Glutamatergic neuron (in vitro differentiated cells): ENCODE measurements at regions not wholly inside any gene's neighbourhood (a gene's known extent, or its start where the extent isn't known, plus 50 kb on each side); places are given as distances from the start of the nearest gene placed in this dataset.

Experiments
- DNase-seq: peaks from one replicate; pipeline ENCODE4 v3.0.0; 2022
- H3K27ac Mint-ChIP-seq: one replicate; pipeline ENCODE4 v1.8.0; 2020; ENCODE audit warnings: mild to moderate bottlenecking, mixed read lengths, inconsistent platforms; ENCODE audit not compliant: unreplicated experiment
- H3K27me3 Mint-ChIP-seq: one replicate; pipeline ENCODE4 v1.8.0; 2020; ENCODE audit warnings: mild to moderate bottlenecking, moderate library complexity, mixed read lengths, inconsistent platforms; ENCODE audit not compliant: unreplicated experiment
- H3K36me3 Mint-ChIP-seq: one replicate; pipeline ENCODE4 v1.8.0; 2020; ENCODE audit warnings: mild to moderate bottlenecking, mixed read lengths, inconsistent platforms; ENCODE audit not compliant: unreplicated experiment
- H3K4me1 Mint-ChIP-seq: one replicate; pipeline ENCODE4 v1.8.0; 2020; ENCODE audit warnings: mild to moderate bottlenecking, low read depth, mixed read lengths, inconsistent platforms; ENCODE audit not compliant: unreplicated experiment
- H3K4me3 Mint-ChIP-seq: one replicate; pipeline ENCODE4 v1.8.0; 2020; ENCODE audit warnings: mild to moderate bottlenecking, mixed read lengths, inconsistent platforms; ENCODE audit not compliant: unreplicated experiment
- H3K9me3 Mint-ChIP-seq: one replicate; pipeline ENCODE4 v1.8.0; 2020; ENCODE audit warnings: mild to moderate bottlenecking, moderate library complexity, mixed read lengths, inconsistent platforms; ENCODE audit not compliant: unreplicated experiment
- CTCF ChIP-seq: fragments of 200-600 bp; sonication (generic); IDR thresholded peaks from one replicate; pipeline ENCODE4 v1.5.0; 2021; ENCODE audit not compliant: partially characterized antibody, unreplicated experiment

DNA sequence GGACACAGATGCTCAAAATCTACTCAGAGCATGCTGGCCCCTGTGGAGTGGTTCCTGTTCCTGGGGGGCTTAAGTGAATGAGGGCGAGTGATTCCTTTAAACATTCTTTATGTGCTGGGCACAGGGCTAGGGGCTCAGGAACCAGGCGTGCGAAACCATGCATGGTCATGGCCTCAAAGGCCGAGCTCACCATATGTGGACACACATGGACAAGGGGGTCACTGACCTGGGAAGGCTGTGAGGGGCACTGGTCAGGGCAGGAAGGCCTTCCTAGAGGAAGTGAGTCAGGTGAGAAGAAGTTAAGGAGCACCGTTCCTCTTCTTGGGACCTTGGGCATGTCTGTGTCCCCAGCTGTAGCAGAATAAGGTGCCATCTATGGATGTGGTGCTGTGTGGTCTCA lies 74.6 kb upstream of the BHLHE23 start:
- no peak overlapping the region for H3K4me3 Mint-ChIP-seq
- H3K4me1 Mint-ChIP-seq = no peaks in the 10 kb centered on the region
- H3K27me3 Mint-ChIP-seq = peaks cover 6% of the 10 kb centered on the region
- peaks cover 10% of the 10 kb centered on the region for H3K9me3 Mint-ChIP-seq
- DNase-seq = peak; percentile 2
- no peak for TF ChIP-seq CTCF
- no peak overlapping the region for H3K27ac Mint-ChIP-seq
- H3K36me3 Mint-ChIP-seq = peaks cover 22% of the 10 kb centered on the region

DNA sequence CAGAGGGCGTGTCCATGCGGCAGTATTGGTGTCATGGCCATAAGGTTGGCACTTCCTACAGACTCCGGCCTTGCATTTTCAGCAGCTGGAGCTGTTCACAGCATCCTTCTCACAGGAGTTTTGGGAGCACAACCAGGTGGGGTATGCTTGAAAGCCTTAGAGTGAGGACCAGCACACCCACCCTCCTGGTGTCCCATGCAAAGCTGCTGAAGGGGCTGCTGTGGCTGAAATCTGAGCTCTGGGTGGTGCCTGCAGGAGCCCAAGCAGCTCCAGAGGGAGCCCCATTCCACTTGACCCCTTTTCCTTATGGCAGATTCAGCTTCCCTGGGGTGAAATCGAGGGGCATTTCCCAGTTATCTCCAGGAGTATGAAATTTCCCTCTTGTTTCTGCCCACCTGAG lies 74.0 kb upstream of the BHLHE23 start:
- H3K27ac Mint-ChIP-seq = no peak overlapping the region
- no peak overlapping the region for H3K4me3 Mint-ChIP-seq
- H3K36me3 Mint-ChIP-seq = peaks cover 22% of the 10 kb centered on the region
- H3K9me3 Mint-ChIP-seq = peaks cover 6% of the 10 kb centered on the region
- no peaks in the 10 kb centered on the region for H3K4me1 Mint-ChIP-seq
- DNase-seq = peak; percentile 7
- no peak for TF ChIP-seq CTCF
- H3K27me3 Mint-ChIP-seq = peaks cover 6% of the 10 kb centered on the region

GRCh38 chr20:63080411-63080810 lies 73.6 kb upstream of the BHLHE23 start:
- peaks cover 7% of the 10 kb centered on the region for H3K9me3 Mint-ChIP-seq
- peaks cover 6% of the 10 kb centered on the region for H3K27me3 Mint-ChIP-seq
- DNase-seq = no peak
- H3K4me1 Mint-ChIP-seq = no peaks in the 10 kb centered on the region
- no peak overlapping the region for H3K4me3 Mint-ChIP-seq
- no peak overlapping the region for H3K27ac Mint-ChIP-seq
- peaks cover 22% of the 10 kb centered on the region for H3K36me3 Mint-ChIP-seq
- no peak for TF ChIP-seq CTCF

DNA sequence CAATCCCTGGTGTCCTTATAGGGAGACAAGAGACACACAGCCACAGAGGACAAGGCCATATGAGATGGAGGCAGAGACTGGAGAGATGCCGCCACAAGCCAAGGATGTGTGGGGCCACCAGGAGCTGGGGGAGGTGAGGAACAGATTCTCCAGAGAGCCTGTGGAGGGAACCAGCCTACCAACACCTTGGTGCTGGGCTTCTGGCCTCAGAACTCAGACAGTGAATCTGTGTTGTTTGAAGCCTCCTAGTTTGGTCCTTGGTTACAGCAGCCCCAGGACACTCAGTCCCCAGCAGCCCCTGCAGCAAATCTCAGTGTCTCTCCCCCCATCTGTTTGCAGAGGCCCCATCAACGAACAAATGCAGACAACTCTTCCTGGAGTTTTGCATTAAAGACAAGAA lies 73.2 kb upstream of the BHLHE23 start:
- DNase-seq = peak; percentile 2
- no peaks in the 10 kb centered on the region for H3K4me1 Mint-ChIP-seq
- H3K36me3 Mint-ChIP-seq = peaks cover 22% of the 10 kb centered on the region
- TF ChIP-seq CTCF = no peak
- H3K27ac Mint-ChIP-seq = no peak overlapping the region
- H3K9me3 Mint-ChIP-seq = peaks cover 9% of the 10 kb centered on the region
- H3K4me3 Mint-ChIP-seq = no peak overlapping the region
- H3K27me3 Mint-ChIP-seq = peaks cover 6% of the 10 kb centered on the region

GRCh38 chr20:63077705-63078104 lies 70.9 kb upstream of the BHLHE23 start:
- peaks cover 22% of the 10 kb centered on the region for H3K36me3 Mint-ChIP-seq
- peaks cover 10% of the 10 kb centered on the region for H3K27me3 Mint-ChIP-seq
- H3K4me1 Mint-ChIP-seq = peaks cover 2% of the 10 kb centered on the region
- H3K4me3 Mint-ChIP-seq = no peak overlapping the region
- TF ChIP-seq CTCF = no peak
- no peak overlapping the region for H3K27ac Mint-ChIP-seq
- DNase-seq = no peak
- H3K9me3 Mint-ChIP-seq = peaks cover 9% of the 10 kb centered on the region
